Spleen (tissue), 7 donors: ENCODE measurements at regions not wholly inside any gene's neighbourhood (a gene's known extent, or its start where the extent isn't known, plus 50 kb on each side); places are given as distances from the start of the nearest gene placed in this dataset.

Experiments used
- POLR2A ChIP-seq, 3 donors: fragments of 450-650 bp; IDR thresholded peaks; one replicate each; pipeline ENCODE4 v1.5.1; 2017; ENCODE audit warnings: antibody characterized with exemption in 3 of 3, mild to moderate bottlenecking in 1 of 3
- TF ChIP-seq, protein P1 (sequence below), 11 experiments: fragments of 200-600 bp in 7 of 11; fragments of 450-650 bp in 4 of 11; sonication (generic) in 4 of 11; IDR thresholded peaks in 8 of 11; conservative IDR thresholded peaks in 3 of 11; 1 replicate in 7 of 11; 2 replicates in 4 of 11; pipeline versions ENCODE4 v1.4.0 to v1.8.0; 2016 to 2021; ENCODE audit warnings: antibody characterized with exemption in 11 of 11, inconsistent platforms in 4 of 11, mild to moderate bottlenecking in 1 of 11
- donor health status: DM: no; HTN: no; CAD: no; lungs with moderate emphysema.
- donor health status: DM: no; HTN: no; CAD: no.
- donor health status: DM: no; HTN: no; CAD: no.

DNA sequence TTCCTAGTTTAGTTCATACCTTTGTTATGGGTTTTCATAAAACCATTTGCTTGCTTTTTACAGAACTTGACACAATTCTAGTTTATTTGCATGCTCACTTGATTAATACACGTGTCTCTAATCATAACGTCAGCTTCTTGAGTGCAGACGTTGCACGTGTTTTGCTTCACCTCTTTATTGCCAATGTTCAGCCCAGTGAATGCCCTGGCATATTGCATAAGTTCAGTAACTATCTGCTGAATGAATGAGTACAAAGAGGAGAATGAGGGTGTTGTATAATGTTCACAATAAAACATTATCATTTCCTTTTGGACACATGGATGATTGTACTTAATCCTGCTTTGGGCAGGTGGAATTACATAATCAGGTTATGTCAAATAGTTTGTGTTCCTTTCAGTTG is 519.8 kb downstream of the HS3ST4 start:
- TF ChIP-seq, protein P1, sequence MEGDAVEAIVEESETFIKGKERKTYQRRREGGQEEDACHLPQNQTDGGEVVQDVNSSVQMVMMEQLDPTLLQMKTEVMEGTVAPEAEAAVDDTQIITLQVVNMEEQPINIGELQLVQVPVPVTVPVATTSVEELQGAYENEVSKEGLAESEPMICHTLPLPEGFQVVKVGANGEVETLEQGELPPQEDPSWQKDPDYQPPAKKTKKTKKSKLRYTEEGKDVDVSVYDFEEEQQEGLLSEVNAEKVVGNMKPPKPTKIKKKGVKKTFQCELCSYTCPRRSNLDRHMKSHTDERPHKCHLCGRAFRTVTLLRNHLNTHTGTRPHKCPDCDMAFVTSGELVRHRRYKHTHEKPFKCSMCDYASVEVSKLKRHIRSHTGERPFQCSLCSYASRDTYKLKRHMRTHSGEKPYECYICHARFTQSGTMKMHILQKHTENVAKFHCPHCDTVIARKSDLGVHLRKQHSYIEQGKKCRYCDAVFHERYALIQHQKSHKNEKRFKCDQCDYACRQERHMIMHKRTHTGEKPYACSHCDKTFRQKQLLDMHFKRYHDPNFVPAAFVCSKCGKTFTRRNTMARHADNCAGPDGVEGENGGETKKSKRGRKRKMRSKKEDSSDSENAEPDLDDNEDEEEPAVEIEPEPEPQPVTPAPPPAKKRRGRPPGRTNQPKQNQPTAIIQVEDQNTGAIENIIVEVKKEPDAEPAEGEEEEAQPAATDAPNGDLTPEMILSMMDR (IDR thresholded peaks at IDR 0.05 in 8 of 11, conservative IDR thresholded peaks at IDR 0.05 in 3 of 11) = no peak
- TF ChIP-seq POLR2A (IDR thresholded peaks at IDR 0.05) = no peak
